ENCODE measurements at regions not wholly inside any gene's neighbourhood (a gene's known extent, or its start where the extent isn't known, plus 50 kb on each side); places are given as distances from the start of the nearest gene placed in this dataset.

- ATAC-seq: no peak
- Histone ChIP-seq H3K27me3 (no peaks in the 10 kb centered on the region), H3K36me3 (no peaks in the 10 kb centered on the region), H3K27ac (no peak overlapping the region), H3K9me3 (no peaks in the 10 kb centered on the region), H3K4me3 (no peak overlapping the region), H3K4me1 (no peaks in the 10 kb centered on the region)
- 71 to 100% methylated on average over 1 of the region's 1 CpG for WGBS, 2 donors (ENCODE audit: low coverage in 1 of 2)
- TF ChIP-seq POLR2AphosphoS5 (IDR thresholded peaks at IDR 0.05) (no peak), CTCF (IDR thresholded peaks at IDR 0.05) (no peak), POLR2A (IDR thresholded peaks at IDR 0.05) (no peak), EP300 (IDR thresholded peaks at IDR 0.05) (no peak)
These were observed 91.1 kb downstream of the GPR37 start for GRCh38 chr7:124674451-124674850.

GRCh38 chr7:124672011-124672410, 93.6 kb downstream of the GPR37 start:
- no peaks in the 10 kb centered on the region for H3K4me1 ChIP-seq
- H3K27ac ChIP-seq: no peak overlapping the region
- WGBS, 2 donors (ENCODE audit: low coverage in 1 of 2): 94 to 100% methylated on average over 1 of the region's 1 CpG
- TF ChIP-seq POLR2A (IDR thresholded peaks at IDR 0.05) (no peak), POLR2AphosphoS5 (IDR thresholded peaks at IDR 0.05) (no peak), EP300 (IDR thresholded peaks at IDR 0.05) (no peak), CTCF (IDR thresholded peaks at IDR 0.05) (no peak)
- H3K36me3 ChIP-seq: no peaks in the 10 kb centered on the region
- H3K9me3 ChIP-seq: no peaks in the 10 kb centered on the region
- H3K27me3 ChIP-seq: no peaks in the 10 kb centered on the region
- no peak for ATAC-seq
- H3K4me3 ChIP-seq: no peak overlapping the region

GRCh38 chr7:124667312-124668153, 98.1 kb downstream of the GPR37 start:
- ATAC-seq: no peak

GRCh38 chr7:124662937-124663336, 102.7 kb downstream of the GPR37 start:
- no peak for ATAC-seq
- Histone ChIP-seq H3K4me1 (no peaks in the 10 kb centered on the region), H3K4me3 (no peak overlapping the region), H3K36me3 (no peaks in the 10 kb centered on the region), H3K27me3 (no peaks in the 10 kb centered on the region), H3K27ac (no peak overlapping the region), H3K9me3 (no peaks in the 10 kb centered on the region)
- TF ChIP-seq POLR2AphosphoS5 (IDR thresholded peaks at IDR 0.05): no peak

More at GRCh38 chr7:124667312-124668153, 98.1 kb downstream of the GPR37 start:
- 49 to 54% methylated on average over 5 to 9 of the region's 9 CpGs for WGBS, 2 donors (ENCODE audit: low coverage in 1 of 2)
- Histone ChIP-seq H3K9me3 (no peaks in the 10 kb centered on the region), H3K36me3 (no peaks in the 10 kb centered on the region), H3K4me1 (no peaks in the 10 kb centered on the region), H3K27me3 (no peaks in the 10 kb centered on the region), H3K27ac (no peak overlapping the region), H3K4me3 (no peak overlapping the region)
- TF ChIP-seq CTCF (IDR thresholded peaks at IDR 0.05) (no peak), EP300 (IDR thresholded peaks at IDR 0.05) (no peak), POLR2A (IDR thresholded peaks at IDR 0.05) (no peak)

GRCh38 chr7:124662372-124662771, 103.2 kb downstream of the GPR37 start:
- Histone ChIP-seq H3K27me3 (no peaks in the 10 kb centered on the region), H3K4me1 (no peaks in the 10 kb centered on the region), H3K36me3 (no peaks in the 10 kb centered on the region), H3K4me3 (no peak overlapping the region), H3K27ac (no peak overlapping the region), H3K9me3 (no peaks in the 10 kb centered on the region)
- no peak for TF ChIP-seq POLR2AphosphoS5 (IDR thresholded peaks at IDR 0.05)
- no peak for TF ChIP-seq CTCF (IDR thresholded peaks at IDR 0.05)
- TF ChIP-seq EP300 (IDR thresholded peaks at IDR 0.05): no peak
- TF ChIP-seq POLR2A (IDR thresholded peaks at IDR 0.05): no peak
- 57 to 62% methylated on average over 4 of the region's 4 CpGs for WGBS, 2 donors (ENCODE audit: low coverage in 1 of 2)
- no peak for ATAC-seq
